Fibroblast of lung (primary cell): ENCODE measurements at regions not wholly inside any gene's neighbourhood (a gene's known extent, or its start where the extent isn't known, plus 50 kb on each side); places are given as distances from the start of the nearest gene placed in this dataset.

Experiments used
- CTCF ChIP-seq, 2 donors: IDR thresholded peaks in 1 of 2; conservative IDR thresholded peaks in 1 of 2; 1 replicate in 1 of 2; 2 replicates in 1 of 2; pipeline ENCODE4 v1.5.1; 2011 to 2012; ENCODE audit warnings: low read length in 2 of 2, control low read depth in 1 of 2, inconsistent platforms in 1 of 2, low read depth in 1 of 2, mild to moderate bottlenecking in 1 of 2
- EZH2 ChIP-seq: IDR thresholded peaks from 2 replicates; pipeline ENCODE4 v1.5.1; 2012; ENCODE audit warnings: low read length, control low read depth, mild to moderate bottlenecking; ENCODE audit errors: missing control alignments

- TF ChIP-seq EZH2 (no peak), CTCF (conservative IDR thresholded peaks at IDR 0.05 in 1 of 2, IDR thresholded peaks at IDR 0.05 in 1 of 2; ENCODE audit: low read depth in 1 of 2, low read length in 2 of 2) (no peak)
Observed at GRCh38 chr10:10758306-10758705, 259.4 kb upstream of the CELF2 start.
